Naive thymus-derived CD8-positive, alpha-beta T cell (primary cell): ENCODE measurements at regions not wholly inside any gene's neighbourhood (a gene's known extent, or its start where the extent isn't known, plus 50 kb on each side); places are given as distances from the start of the nearest gene placed in this dataset.
"Not testable (repeated sequence)": the region's sequence is repeated elsewhere in the genome, so short reads cannot be mapped to it uniquely, and the experiment has no call there.

Source experiments
- ATAC-seq, 2 donors: fragments of 150-1000 bp; cut with Tn5 transposase in 1 of 2; sonication (Bioruptor Pico), chemical (Tn5 transposase) in 1 of 2; 1 replicate in 1 of 2; 2 replicates in 1 of 2; pipeline ENCODE4 v1.10.0; 2021; ENCODE audit warnings: mild to moderate bottlenecking in 2 of 2, moderate library complexity in 2 of 2
- POLR2A ChIA-PET: fragments of 350-600 bp; sonication (Branson Sonifier 250); formaldehyde crosslinking; loops from one replicate; lab custom pipeline; 2021; ENCODE audit warnings: antibody characterized with exemption; lab: Charles Lee
- DNase-seq, 10 donors: peaks; one replicate each; pipeline versions ENCODE4 v3.0.0 to v3.0.0-alpha.2; 2020 to 2022
- H3K27ac Mint-ChIP-seq, 10 donors: one replicate each; pipeline ENCODE4 v1.8.0; 2020 to 2022; ENCODE audit warnings: mild to moderate bottlenecking in 10 of 10, mixed read lengths in 10 of 10, moderate library complexity in 4 of 10, inconsistent platforms in 1 of 10
- H3K27me3 Mint-ChIP-seq, 5 donors: one replicate each; pipeline ENCODE4 v1.8.0; 2021 to 2022; ENCODE audit warnings: mixed read lengths in 5 of 5
- H3K36me3 Mint-ChIP-seq, 3 donors: one replicate each; pipeline ENCODE4 v1.8.0; 2020 to 2022; ENCODE audit warnings: mixed read lengths in 3 of 3, mild to moderate bottlenecking in 2 of 3, inconsistent platforms in 1 of 3
- H3K4me1 Mint-ChIP-seq, 4 donors: one replicate each; pipeline ENCODE4 v1.8.0; 2021 to 2022; ENCODE audit warnings: mixed read lengths in 4 of 4
- H3K4me3 Mint-ChIP-seq, 10 donors: one replicate each; pipeline ENCODE4 v1.8.0; 2020 to 2022; ENCODE audit warnings: mild to moderate bottlenecking in 10 of 10, mixed read lengths in 10 of 10, moderate library complexity in 6 of 10, inconsistent platforms in 1 of 10
- H3K9me3 Mint-ChIP-seq, 9 donors: one replicate each; pipeline ENCODE4 v1.8.0; 2020 to 2022; ENCODE audit warnings: mixed read lengths in 9 of 9, mild to moderate bottlenecking in 3 of 9, inconsistent platforms in 1 of 9, moderate library complexity in 1 of 9

DNA sequence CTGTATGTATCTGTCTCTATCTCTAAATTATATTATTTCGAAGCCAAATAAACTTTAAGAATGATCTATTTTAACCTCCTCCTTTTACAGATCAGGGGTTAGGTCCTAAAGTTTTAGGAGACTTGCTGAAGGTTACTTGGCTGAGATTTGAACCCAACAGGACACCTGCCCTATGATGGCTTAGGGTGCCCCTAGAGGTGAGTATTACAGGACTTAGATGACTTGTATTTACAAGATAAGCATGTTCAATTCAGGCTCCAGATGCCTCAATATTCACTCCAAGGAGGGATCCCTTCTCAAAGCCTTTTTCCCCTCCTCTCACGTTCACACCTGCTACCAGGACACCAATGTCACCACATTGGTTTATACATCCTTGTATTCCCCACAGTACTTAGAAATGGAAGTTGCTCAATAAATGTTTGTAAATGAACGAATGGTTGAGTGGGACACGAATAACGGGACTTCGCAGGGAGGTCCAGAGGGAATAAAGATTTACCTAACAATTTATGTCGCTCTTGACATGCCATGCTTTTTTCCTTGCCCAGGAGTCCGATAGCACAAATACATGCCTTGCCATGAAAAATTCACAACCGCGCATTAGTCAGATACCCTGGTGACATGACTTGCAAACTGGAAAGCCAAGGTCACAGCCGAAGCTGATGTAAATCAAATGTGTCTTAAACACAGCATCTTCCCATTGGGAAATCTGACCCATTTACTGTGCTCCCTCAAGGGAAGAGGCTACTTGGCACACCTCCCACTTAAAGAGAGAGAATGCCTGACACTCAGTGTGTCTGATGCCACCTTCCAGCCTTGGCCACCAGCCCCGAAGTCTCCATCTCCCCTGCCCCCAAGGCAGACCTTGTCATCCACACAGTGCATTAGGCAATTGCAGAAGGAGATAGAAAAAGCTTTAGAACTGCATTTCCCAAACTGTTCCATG lies 872.2 kb upstream of the AUTS2 start:
- no peak for DNase-seq
- Mint-ChIP-seq H3K4me3 (no peak overlapping the region), H3K4me1 (no peaks in the 10 kb centered on the region), H3K27me3 (peaks cover 0 to 2% (median 0%) of the 10 kb centered on the region in 5 donors), H3K36me3 (peaks cover 0 to 4% (median 0%) of the 10 kb centered on the region in 3 donors), H3K9me3 (peaks cover 6 to 34% (median 14%) of the 10 kb centered on the region in 9 donors), H3K27ac (no peak overlapping the region)
- ATAC-seq: no peak
- POLR2A ChIA-PET: no interaction called here

GRCh38 chr7:68728720-68729119 lies 869.6 kb upstream of the AUTS2 start:
- H3K27me3 Mint-ChIP-seq, H3K27ac Mint-ChIP-seq, H3K4me1 Mint-ChIP-seq, H3K36me3 Mint-ChIP-seq, ATAC-seq, DNase-seq, POLR2A ChIA-PET, H3K4me3 Mint-ChIP-seq: not testable (repeated sequence)
- peaks cover 0 to 21% (median 8%) of the 10 kb centered on the region in 9 donors for H3K9me3 Mint-ChIP-seq

DNA sequence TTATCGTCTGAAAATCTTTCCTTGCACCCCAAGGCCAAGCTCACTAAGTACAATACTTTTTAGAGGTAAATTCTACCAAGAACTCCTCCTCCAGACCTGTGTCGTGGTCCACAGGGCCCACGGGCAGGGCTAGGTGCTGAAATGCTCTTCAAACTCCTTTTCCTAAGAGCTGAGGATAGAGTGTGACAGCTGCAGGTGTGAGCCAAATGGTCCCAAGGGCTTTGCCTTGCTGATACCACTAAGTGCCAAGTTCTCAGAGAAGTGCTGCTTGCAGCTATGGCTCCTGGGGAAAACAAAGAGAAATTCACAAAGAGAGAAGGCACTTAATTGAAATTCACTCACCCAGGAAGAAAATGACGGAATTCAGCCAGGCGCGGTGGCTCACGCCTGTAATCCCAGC lies 868.9 kb upstream of the AUTS2 start:
- DNase-seq (no peak), ATAC-seq (no peak)
- POLR2A ChIA-PET: no interaction called here
- Mint-ChIP-seq H3K27me3 (peaks cover 0 to 2% (median 0%) of the 10 kb centered on the region in 5 donors), H3K27ac (no peak overlapping the region), H3K9me3 (peaks cover 0 to 21% (median 5%) of the 10 kb centered on the region in 9 donors), H3K4me1 (no peaks in the 10 kb centered on the region), H3K36me3 (peaks cover 0 to 4% (median 0%) of the 10 kb centered on the region in 3 donors), H3K4me3 (no peak overlapping the region)

DNA sequence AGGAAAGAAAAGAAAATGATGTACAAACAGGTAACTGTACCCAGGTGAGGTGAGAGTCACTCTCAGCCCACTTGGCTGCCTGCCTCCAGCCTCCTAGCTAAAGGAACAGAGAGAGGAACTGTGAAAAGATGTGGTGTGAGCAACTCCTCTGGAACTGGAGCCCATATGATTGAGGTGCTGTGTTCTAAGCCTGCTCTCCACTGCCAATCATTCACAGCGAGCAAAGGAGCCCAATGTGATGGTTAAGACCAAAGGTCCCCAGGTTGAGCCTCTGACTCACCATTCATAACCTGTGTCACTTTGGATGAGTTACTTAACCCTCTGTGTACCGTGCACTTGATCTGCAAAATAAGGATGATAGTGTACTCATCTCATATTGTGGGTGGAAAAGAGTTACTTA lies 868.1 kb upstream of the AUTS2 start:
- Mint-ChIP-seq H3K4me1 (no peaks in the 10 kb centered on the region), H3K27me3 (peaks cover 0 to 2% (median 0%) of the 10 kb centered on the region in 5 donors), H3K9me3 (peaks cover 0 to 15% (median 2%) of the 10 kb centered on the region in 9 donors), H3K4me3 (peak overlapping the region in 1 of 10 donors; percentile 34), H3K27ac (no peak overlapping the region), H3K36me3 (peaks cover 0 to 4% (median 0%) of the 10 kb centered on the region in 3 donors)
- DNase-seq: no peak
- POLR2A ChIA-PET: no interaction called here
- no peak for ATAC-seq

GRCh38 chr7:68730964-68731363 lies 867.3 kb upstream of the AUTS2 start:
- Mint-ChIP-seq H3K27ac (no peak overlapping the region), H3K9me3 (peaks cover 0 to 14% (median 2%) of the 10 kb centered on the region in 9 donors), H3K27me3 (peaks cover 0 to 1% (median 0%) of the 10 kb centered on the region in 5 donors), H3K4me3 (no peak overlapping the region), H3K4me1 (no peaks in the 10 kb centered on the region), H3K36me3 (peaks cover 0 to 4% (median 0%) of the 10 kb centered on the region in 3 donors)
- no peak for DNase-seq
- no peak for ATAC-seq
- POLR2A ChIA-PET: no interaction called here

- H3K27me3 Mint-ChIP-seq: peaks cover 0 to 5% (median 0%) of the 10 kb centered on the region in 5 donors
- no peak overlapping the region for H3K4me3 Mint-ChIP-seq
- DNase-seq (no peak), ATAC-seq (no peak)
- peaks cover 0 to 12% (median 7%) of the 10 kb centered on the region in 9 donors for H3K9me3 Mint-ChIP-seq
- no peaks in the 10 kb centered on the region for H3K4me1 Mint-ChIP-seq
- H3K27ac Mint-ChIP-seq: no peak overlapping the region
- POLR2A ChIA-PET: no interaction called here
- peaks cover 0 to 4% (median 0%) of the 10 kb centered on the region in 3 donors for H3K36me3 Mint-ChIP-seq
Measured at GRCh38 chr7:68733219-68734153, 864.8 kb upstream of the AUTS2 start.

DNA sequence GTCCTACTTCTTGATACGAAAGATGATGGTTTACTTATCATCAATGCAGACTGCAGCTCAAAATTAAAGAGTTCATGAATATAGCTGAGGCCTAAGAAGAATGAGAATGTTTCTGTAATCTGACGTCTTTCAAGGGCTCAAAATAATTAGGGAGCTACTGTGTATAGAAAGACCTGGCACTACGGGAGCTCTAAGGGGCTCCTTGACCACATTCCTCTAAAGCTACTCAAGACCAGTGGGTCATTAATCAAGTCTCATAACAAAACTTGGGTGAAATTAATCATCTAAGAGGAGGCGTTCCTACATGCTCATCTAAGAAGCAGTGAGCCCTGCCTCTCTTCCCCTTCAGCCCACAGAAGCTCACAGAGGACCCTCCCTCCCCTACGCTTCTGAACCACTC lies 863.8 kb upstream of the AUTS2 start:
- Mint-ChIP-seq H3K36me3 (peaks cover 0 to 4% (median 0%) of the 10 kb centered on the region in 3 donors), H3K4me1 (no peaks in the 10 kb centered on the region), H3K27me3 (peaks cover 0 to 6% (median 0%) of the 10 kb centered on the region in 5 donors), H3K4me3 (no peak overlapping the region), H3K9me3 (peaks cover 0 to 16% (median 7%) of the 10 kb centered on the region in 9 donors), H3K27ac (no peak overlapping the region)
- DNase-seq (no peak), ATAC-seq (no peak)
- POLR2A ChIA-PET: no interaction called here

- peaks cover 0 to 4% (median 0%) of the 10 kb centered on the region in 3 donors for H3K36me3 Mint-ChIP-seq
- H3K4me1 Mint-ChIP-seq: no peaks in the 10 kb centered on the region
- POLR2A ChIA-PET: no interaction called here
- H3K27me3 Mint-ChIP-seq: peaks cover 0 to 6% (median 0%) of the 10 kb centered on the region in 5 donors
- H3K27ac Mint-ChIP-seq: no peak overlapping the region
- DNase-seq (no peak), ATAC-seq (no peak)
- H3K9me3 Mint-ChIP-seq: peaks cover 0 to 19% (median 8%) of the 10 kb centered on the region in 9 donors
- H3K4me3 Mint-ChIP-seq: no peak overlapping the region
Measured at GRCh38 chr7:68739306-68739705, 859.0 kb upstream of the AUTS2 start.

DNA sequence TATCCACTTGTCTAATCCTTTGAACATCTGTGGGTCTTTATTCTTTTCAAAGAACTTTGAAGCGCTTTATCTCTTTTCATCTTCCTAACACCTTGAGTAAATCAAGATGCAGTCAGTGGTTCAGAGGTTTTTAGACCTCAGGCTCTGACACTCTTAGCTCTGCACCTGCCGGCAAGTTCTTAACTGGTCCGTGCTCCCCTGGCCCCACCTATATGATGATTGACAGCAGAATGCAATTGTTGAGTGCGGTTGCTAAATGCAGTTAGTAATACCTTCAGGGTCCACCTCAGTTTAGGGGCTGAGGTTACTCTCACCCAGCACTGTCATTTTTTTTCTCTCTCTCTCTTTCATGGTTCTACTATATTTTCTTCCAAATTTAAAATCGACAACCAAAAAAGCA lies 854.2 kb upstream of the AUTS2 start:
- Mint-ChIP-seq H3K27me3 (no peaks in the 10 kb centered on the region), H3K27ac (no peak overlapping the region), H3K36me3 (no peaks in the 10 kb centered on the region), H3K9me3 (peaks cover 0 to 9% (median 3%) of the 10 kb centered on the region in 9 donors), H3K4me3 (no peak overlapping the region), H3K4me1 (no peaks in the 10 kb centered on the region)
- DNase-seq (no peak), ATAC-seq (no peak)
- POLR2A ChIA-PET: no interaction called here

DNA sequence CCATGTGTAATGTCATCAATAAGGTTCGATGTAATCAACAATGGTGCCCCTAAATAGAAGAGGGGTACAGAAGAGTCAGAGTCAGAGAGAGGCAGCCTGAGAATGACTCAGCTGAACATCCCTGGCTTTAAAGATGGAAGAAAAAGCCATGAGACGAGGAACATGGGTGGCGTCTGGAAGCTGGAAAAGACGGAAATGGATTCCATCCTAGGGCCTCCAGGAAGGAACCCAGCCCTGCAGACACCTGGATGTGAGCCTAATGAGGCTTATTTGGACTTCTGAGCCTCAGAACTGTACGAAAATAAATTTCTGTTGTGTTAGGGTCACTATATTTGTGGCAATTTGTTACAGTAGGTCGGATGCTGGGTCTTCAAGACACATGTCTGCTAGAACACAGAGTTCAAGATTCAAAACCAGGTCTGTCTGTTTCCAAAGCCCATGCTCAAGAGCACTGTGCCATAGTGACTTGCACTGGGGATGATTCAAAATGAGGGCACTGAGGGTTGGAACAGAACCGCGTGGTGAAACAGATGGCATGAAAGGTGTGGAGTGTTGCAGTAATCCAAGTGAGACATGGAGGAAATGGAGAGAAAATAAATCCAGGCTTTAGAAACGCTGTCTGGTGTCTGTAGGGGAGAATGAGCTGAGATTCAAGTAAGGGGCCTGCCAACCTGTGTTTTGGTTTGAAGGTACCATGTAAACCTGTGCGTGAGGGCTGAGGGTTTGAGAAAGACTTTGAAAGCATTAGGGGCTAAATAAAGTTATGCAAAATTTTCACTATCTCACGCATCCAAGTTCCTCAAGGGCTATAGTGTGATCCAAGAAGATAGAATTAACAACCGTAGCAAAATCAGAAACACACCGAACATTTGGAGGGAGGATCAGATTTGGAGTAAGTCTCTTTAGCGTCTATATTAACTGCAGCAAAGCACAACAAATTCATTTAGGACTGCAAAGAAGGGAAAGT lies 849.1 kb upstream of the AUTS2 start:
- Mint-ChIP-seq H3K27me3 (peaks cover 0 to 4% (median 0%) of the 10 kb centered on the region in 5 donors), H3K36me3 (peaks cover 0 to 7% (median 0%) of the 10 kb centered on the region in 3 donors), H3K4me3 (no peak overlapping the region), H3K4me1 (no peaks in the 10 kb centered on the region), H3K27ac (no peak overlapping the region), H3K9me3 (peaks cover 0 to 25% (median 7%) of the 10 kb centered on the region in 9 donors)
- POLR2A ChIA-PET: no interaction called here
- DNase-seq (no peak), ATAC-seq (no peak)

DNA sequence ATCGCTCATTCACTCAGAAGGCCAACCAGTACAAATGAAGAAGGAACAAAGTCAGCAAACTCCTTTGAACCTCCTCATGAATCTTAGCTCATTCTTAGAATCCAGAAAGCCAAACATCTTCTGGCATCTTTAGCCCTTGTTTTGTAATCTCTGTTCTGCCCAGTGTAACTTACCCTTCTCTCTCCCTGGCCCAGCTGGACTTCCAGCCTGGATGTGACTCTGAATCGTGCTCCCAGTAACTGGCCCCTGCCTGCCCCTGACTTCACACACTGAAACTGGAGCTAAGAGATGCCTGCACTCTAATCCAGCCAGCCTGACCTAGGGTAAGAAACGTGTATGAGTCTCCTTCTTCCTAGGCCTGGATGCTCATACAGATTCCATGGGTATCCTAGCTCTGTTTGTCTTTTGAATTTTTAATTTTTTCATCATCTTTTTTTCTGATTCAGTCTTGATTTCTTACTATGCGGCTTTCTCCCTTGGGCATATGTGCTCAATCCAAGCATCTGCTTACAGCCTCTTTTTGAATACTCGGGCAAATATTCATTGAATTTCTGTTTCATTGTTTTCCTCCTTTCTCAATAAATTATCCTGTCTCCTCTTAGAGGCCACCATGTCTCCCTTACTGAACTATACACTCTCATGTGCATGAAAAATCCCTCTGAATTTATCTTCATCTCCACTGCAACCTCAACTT lies 845.6 kb upstream of the AUTS2 start:
- Mint-ChIP-seq H3K4me3 (no peak overlapping the region), H3K27ac (no peak overlapping the region), H3K4me1 (no peaks in the 10 kb centered on the region), H3K9me3 (peaks cover 0 to 31% (median 7%) of the 10 kb centered on the region in 9 donors), H3K27me3 (peaks cover 0 to 4% (median 0%) of the 10 kb centered on the region in 5 donors), H3K36me3 (peaks cover 0 to 7% (median 0%) of the 10 kb centered on the region in 3 donors)
- no peak for ATAC-seq
- DNase-seq: no peak
- POLR2A ChIA-PET: no interaction called here
